KBM-7 (cell line): ENCODE measurements at regions not wholly inside any gene's neighbourhood (a gene's known extent, or its start where the extent isn't known, plus 50 kb on each side); places are given as distances from the start of the nearest gene placed in this dataset.

Experiments used
- DNase-seq: peaks from one replicate; pipeline ENCODE4 v3.0.0-alpha.2; 2015
- in situ Hi-C: fragments of 300-500 bp; cut with MboI; formaldehyde crosslinking; loops from 2 replicates; pipeline ENCODE4 v1.14.3; 2020; ENCODE audit warnings: low sequenced_read_pairs, low pct_unique_long_range_greater_than_20kb, mixed read lengths

- in situ Hi-C loops = no loop called here
- DNase-seq = no peak
Observed at GRCh38 chr3:28634019-28634418, 285.4 kb upstream of the AZI2 start.

GRCh38 chr3:28637742-28638141, 289.1 kb upstream of the AZI2 start:
- in situ Hi-C loops = no loop called here

GRCh38 chr3:28645149-28645548, 296.5 kb upstream of the AZI2 start:
- no peak for DNase-seq
- in situ Hi-C loops = no loop called here

More at GRCh38 chr3:28637742-28638141, 289.1 kb upstream of the AZI2 start:
- no peak for DNase-seq

GRCh38 chr3:28646435-28646834, 297.8 kb upstream of the AZI2 start:
- no peak for DNase-seq
- in situ Hi-C loops = no loop called here

GRCh38 chr3:28649266-28649665, 300.6 kb upstream of the AZI2 start:
- DNase-seq = no peak
- in situ Hi-C loops = no loop called here

- in situ Hi-C loops = no loop called here
- DNase-seq = no peak
Observed at GRCh38 chr3:28651159-28651558, 302.5 kb upstream of the AZI2 start.

- in situ Hi-C loops = no loop called here
- no peak for DNase-seq
Observed at GRCh38 chr3:28664123-28664522, 315.5 kb upstream of the AZI2 start.

- in situ Hi-C loops = no loop called here
- DNase-seq = peak; percentile 68
Observed at GRCh38 chr3:28667646-28668621, 319.3 kb upstream of the AZI2 start.

GRCh38 chr3:28669870-28670269, 321.2 kb upstream of the AZI2 start:
- in situ Hi-C loops = no loop called here
- DNase-seq = no peak

GRCh38 chr3:28672406-28672805, 323.8 kb upstream of the AZI2 start:
- no peak for DNase-seq
- in situ Hi-C loops = no loop called here

GRCh38 chr3:28673446-28673845, 324.8 kb upstream of the AZI2 start:
- in situ Hi-C loops = no loop called here
- DNase-seq = no peak

GRCh38 chr3:28674212-28674611, 325.6 kb upstream of the AZI2 start:
- in situ Hi-C loops = no loop called here
- no peak for DNase-seq

GRCh38 chr3:28677581-28677980, 329.0 kb upstream of the AZI2 start:
- in situ Hi-C loops = no loop called here
- DNase-seq = no peak

- in situ Hi-C loops = no loop called here
Observed at GRCh38 chr3:28678086-28678485, 329.5 kb upstream of the AZI2 start.

GRCh38 chr3:28680050-28680449, 331.4 kb upstream of the AZI2 start:
- in situ Hi-C loops = no loop called here
- DNase-seq = no peak

More at GRCh38 chr3:28678086-28678485, 329.5 kb upstream of the AZI2 start:
- no peak for DNase-seq

GRCh38 chr3:28682121-28682520, 333.5 kb upstream of the AZI2 start:
- in situ Hi-C loops = no loop called here
- DNase-seq = no peak

- in situ Hi-C loops = no loop called here
- DNase-seq = no peak
Observed at GRCh38 chr3:28690176-28690575, 341.6 kb upstream of the AZI2 start.

- in situ Hi-C loops = no loop called here
- no peak for DNase-seq
Observed at GRCh38 chr3:28698706-28699105, 350.1 kb upstream of the AZI2 start.

- no peak for DNase-seq
- in situ Hi-C loops = no loop called here
Observed at GRCh38 chr3:28699283-28699682, 350.7 kb upstream of the AZI2 start.

GRCh38 chr3:28700728-28701127, 352.1 kb upstream of the AZI2 start:
- in situ Hi-C loops = no loop called here
- no peak for DNase-seq

GRCh38 chr3:28703843-28704242, 355.2 kb upstream of the AZI2 start:
- no peak for DNase-seq
- in situ Hi-C loops = no loop called here
